ENCODE measurements at regions not wholly inside any gene's neighbourhood (a gene's known extent, or its start where the extent isn't known, plus 50 kb on each side); places are given as distances from the start of the nearest gene placed in this dataset.

DNA sequence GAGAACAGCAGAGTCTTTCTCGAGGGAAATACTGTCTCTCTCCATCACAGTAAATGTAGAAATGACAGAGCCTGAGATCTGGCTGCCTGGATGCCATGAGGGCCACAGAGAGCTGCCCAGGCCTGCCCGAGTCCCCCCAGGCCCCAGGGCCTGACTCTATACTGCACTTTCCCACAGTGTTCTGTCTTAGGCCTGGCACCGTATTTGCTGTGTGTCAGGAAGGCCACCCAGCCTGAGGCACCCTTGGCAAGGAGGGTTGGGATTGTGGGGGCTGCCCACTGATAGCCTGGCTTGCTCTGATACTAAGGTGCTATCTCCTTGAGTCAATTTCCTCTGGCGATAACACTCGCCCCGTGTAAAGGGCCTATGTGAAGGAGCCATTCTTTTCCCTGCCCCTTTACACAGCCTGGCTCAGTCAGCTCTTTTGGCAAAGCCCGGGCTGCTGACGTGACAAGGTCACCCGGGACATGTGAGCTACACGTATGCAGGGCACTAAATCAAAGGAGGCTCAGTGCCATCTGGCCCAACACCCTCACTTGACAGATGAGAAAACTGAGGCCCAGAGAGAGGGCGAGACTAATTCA, 630.1 kb upstream of the KLF4 start:
- Mint-ChIP-seq H3K4me3 (no peak overlapping the region), H3K27ac (no peak overlapping the region), H3K36me3 (ENCODE audit: insufficient read depth in 1 of 3, low read depth in 3 of 3) (peaks cover 0 to 5% (median 3%) of the 10 kb centered on the region in 3 experiments; a peak in 4 of 7 replicates), H3K4me1 (peaks cover 5 to 21% of the 10 kb centered on the region in 2 experiments), H3K27me3 (ENCODE audit: low read depth) (no peaks in the 10 kb centered on the region; the same call in 1 of the 2 replicates), H3K9me3 (peaks cover 3 to 10% of the 10 kb centered on the region in 2 experiments; a peak in 4 of 5 replicates)
- Histone ChIP-seq H2BK20ac (ENCODE audit: low read depth, low read length, poor library complexity, severe bottlenecking) (no peak overlapping the region), H2AFZ (ENCODE audit: low read length) (no peak overlapping the region), H4K8ac (replicated peaks; ENCODE audit: insufficient read length, low read depth, low read length) (no peak overlapping the region), H3K18ac (ENCODE audit: insufficient read length, low read depth, low read length) (no peak overlapping the region), H3T11ph (ENCODE audit: low read length) (no peak overlapping the region), H3K27me3 (ENCODE audit: insufficient read depth, low read length) (no peaks in the 10 kb centered on the region), H2AK5ac (ENCODE audit: insufficient read length, low read length) (no peak overlapping the region), H3K27ac (ENCODE audit: insufficient read length, low read depth, low read length) (no peak overlapping the region), H2BK5ac (ENCODE audit: insufficient read length, low read length) (no peak overlapping the region), H3K9ac (ENCODE audit: extremely low read depth, insufficient read length, low read length) (no peak overlapping the region), H3K23me2 (ENCODE audit: insufficient read length, low read depth, low read length, poor library complexity, severe bottlenecking) (no peaks in the 10 kb centered on the region), H2BK12ac (ENCODE audit: insufficient read length, low read depth, low read length) (no peak overlapping the region), H3K14ac (ENCODE audit: insufficient read depth, low read length) (no peak overlapping the region), H3K4me1 (ENCODE audit: insufficient read depth, low read length) (no peaks in the 10 kb centered on the region), H4K20me1 (ENCODE audit: control insufficient read depth, insufficient read depth, insufficient read length) (no peaks in the 10 kb centered on the region), H3K56ac (ENCODE audit: insufficient read length, low read depth, low read length) (no peak overlapping the region), H3K23ac (ENCODE audit: insufficient read length, low read depth, low read length) (no peak overlapping the region), H3K4me2 (ENCODE audit: insufficient read depth, insufficient read length, low read length) (no peak overlapping the region), H2BK15ac (ENCODE audit: low read depth, low read length) (no peak overlapping the region), H4K91ac (ENCODE audit: insufficient read length, low read depth, low read length) (no peak overlapping the region), H3K79me2 (ENCODE audit: insufficient read depth, low read length) (no peaks in the 10 kb centered on the region), H3K79me1 (ENCODE audit: insufficient read depth, low read depth, low read length, poor library complexity, severe bottlenecking) (no peaks in the 10 kb centered on the region), H3K4ac (ENCODE audit: low read depth, low read length) (no peak overlapping the region), H2BK120ac (ENCODE audit: low read depth, low read length, poor library complexity, severe bottlenecking) (no peak overlapping the region), H4K5ac (ENCODE audit: insufficient read length, low read depth, low read length) (no peak overlapping the region), H3K9me3 (ENCODE audit: control insufficient read depth, low read depth, low read length) (no peaks in the 10 kb centered on the region)
- TF ChIP-seq, protein P1, sequence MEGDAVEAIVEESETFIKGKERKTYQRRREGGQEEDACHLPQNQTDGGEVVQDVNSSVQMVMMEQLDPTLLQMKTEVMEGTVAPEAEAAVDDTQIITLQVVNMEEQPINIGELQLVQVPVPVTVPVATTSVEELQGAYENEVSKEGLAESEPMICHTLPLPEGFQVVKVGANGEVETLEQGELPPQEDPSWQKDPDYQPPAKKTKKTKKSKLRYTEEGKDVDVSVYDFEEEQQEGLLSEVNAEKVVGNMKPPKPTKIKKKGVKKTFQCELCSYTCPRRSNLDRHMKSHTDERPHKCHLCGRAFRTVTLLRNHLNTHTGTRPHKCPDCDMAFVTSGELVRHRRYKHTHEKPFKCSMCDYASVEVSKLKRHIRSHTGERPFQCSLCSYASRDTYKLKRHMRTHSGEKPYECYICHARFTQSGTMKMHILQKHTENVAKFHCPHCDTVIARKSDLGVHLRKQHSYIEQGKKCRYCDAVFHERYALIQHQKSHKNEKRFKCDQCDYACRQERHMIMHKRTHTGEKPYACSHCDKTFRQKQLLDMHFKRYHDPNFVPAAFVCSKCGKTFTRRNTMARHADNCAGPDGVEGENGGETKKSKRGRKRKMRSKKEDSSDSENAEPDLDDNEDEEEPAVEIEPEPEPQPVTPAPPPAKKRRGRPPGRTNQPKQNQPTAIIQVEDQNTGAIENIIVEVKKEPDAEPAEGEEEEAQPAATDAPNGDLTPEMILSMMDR (conservative IDR thresholded peaks at IDR 0.05), result no peak
- DNase-seq, result no peak
- no CpG with 5 or more reads among the region's 11 CpGs for WGBS (ENCODE audit: extremely low coverage, insufficient read length, low lambda C conversion rate)
